HG03354 (cell line): ENCODE measurements at regions not wholly inside any gene's neighbourhood (a gene's known extent, or its start where the extent isn't known, plus 50 kb on each side); places are given as distances from the start of the nearest gene placed in this dataset.
"Not testable (repeated sequence)": the region's sequence is repeated elsewhere in the genome, so short reads cannot be mapped to it uniquely, and the experiment has no call there.

ENCODE experiments used
- ATAC-seq: cut with Tn5 transposase; IDR thresholded peaks from one replicate; pipeline ENCODE4 v1.9.1; 2021; ENCODE audit warnings: mild to moderate bottlenecking; ENCODE audit not compliant: unreplicated experiment, poor library complexity, severe bottlenecking

GRCh38 chr5:66345281-66345680 is 201.2 kb downstream of the SREK1 start:
- no peak for ATAC-seq

GRCh38 chr5:66346869-66347268 is 202.8 kb downstream of the SREK1 start:
- ATAC-seq = no peak

GRCh38 chr5:66348387-66349125 is 204.5 kb downstream of the SREK1 start:
- no peak for ATAC-seq

- no peak for ATAC-seq
Observed at GRCh38 chr5:66351813-66352212, 207.7 kb downstream of the SREK1 start.

- no peak for ATAC-seq
Observed at GRCh38 chr5:66353186-66353585, 209.1 kb downstream of the SREK1 start.

GRCh38 chr5:66354422-66354821 is 210.3 kb downstream of the SREK1 start:
- no peak for ATAC-seq

GRCh38 chr5:66356011-66356565 is 212.0 kb downstream of the SREK1 start:
- no peak for ATAC-seq

- ATAC-seq = no peak
Observed at GRCh38 chr5:66358741-66359140, 214.6 kb downstream of the SREK1 start.

- ATAC-seq = no peak
Observed at GRCh38 chr5:66361070-66361469, 217.0 kb downstream of the SREK1 start.

- ATAC-seq = no peak
Observed at GRCh38 chr5:66362046-66362445, 217.9 kb downstream of the SREK1 start.

GRCh38 chr5:66362687-66363086 is 218.6 kb downstream of the SREK1 start:
- ATAC-seq = no peak

- ATAC-seq = no peak
Observed at GRCh38 chr5:66363097-66363496, 219.0 kb downstream of the SREK1 start.

- ATAC-seq = no peak
Observed at GRCh38 chr5:66364186-66364585, 220.1 kb downstream of the SREK1 start.

GRCh38 chr5:66365981-66366380 is 221.9 kb downstream of the SREK1 start:
- ATAC-seq = no peak

GRCh38 chr5:66367814-66368541 is 223.9 kb downstream of the SREK1 start:
- ATAC-seq = no peak

GRCh38 chr5:66368811-66369210 is 224.7 kb downstream of the SREK1 start:
- no peak for ATAC-seq

GRCh38 chr5:66377747-66378146 is 218.4 kb upstream of the MAST4 start:
- ATAC-seq = no peak

GRCh38 chr5:66378407-66378806 is 217.8 kb upstream of the MAST4 start:
- no peak for ATAC-seq

- no peak for ATAC-seq
Observed at GRCh38 chr5:66382152-66382551, 214.0 kb upstream of the MAST4 start.

GRCh38 chr5:66405145-66405544 is 191.0 kb upstream of the MAST4 start:
- ATAC-seq = not testable (repeated sequence)

- no peak for ATAC-seq
Observed at GRCh38 chr5:66406761-66407336, 189.3 kb upstream of the MAST4 start.
